Thoracic aorta (tissue), 2 donors: ENCODE measurements at regions not wholly inside any gene's neighbourhood (a gene's known extent, or its start where the extent isn't known, plus 50 kb on each side); places are given as distances from the start of the nearest gene placed in this dataset.

Source experiments
- ATAC-seq: fragments of 150-250 bp; one replicate; pipeline ENCODE4 v1.8.0; 2017; ENCODE audit warnings: low read depth; ENCODE audit not compliant: insufficient number of reproducible peaks, low FRiP score
- DNase-seq: peaks from one replicate; pipeline ENCODE4 v3.0.0-alpha.2; 2020; ENCODE audit warnings: low spot score
- H3K27ac ChIP-seq, 2 donors: fragments of 200-600 bp; sonication (generic); 1 replicate in 1 of 2; 2 replicates in 1 of 2; pipeline ENCODE4 v1.5.1; 2016; ENCODE audit warnings: mild to moderate bottlenecking in 2 of 2, moderate library complexity in 2 of 2
- H3K27me3 ChIP-seq: fragments of 200-600 bp; sonication (generic); replicated peaks from 2 replicates; pipeline ENCODE4 v1.6.0; 2016; ENCODE audit warnings: mild to moderate bottlenecking; ENCODE audit not compliant: insufficient read depth
- H3K36me3 ChIP-seq: fragments of 200-600 bp; sonication (generic); one replicate; pipeline ENCODE4 v1.5.1; 2016
- H3K4me1 ChIP-seq, 2 donors: fragments of 200-600 bp; sonication (generic); 1 replicate in 1 of 2; 2 replicates in 1 of 2; pipeline versions ENCODE4 v1.5.1 to v1.6.0; 2016; ENCODE audit warnings: low read depth in 2 of 2, mild to moderate bottlenecking in 1 of 2; ENCODE audit not compliant: control insufficient read depth in 1 of 2
- H3K4me3 ChIP-seq: fragments of 200-600 bp; sonication (generic); 2 replicates; pipeline ENCODE4 v1.5.1; 2016; ENCODE audit warnings: mild to moderate bottlenecking
- H3K9me3 ChIP-seq: fragments of 200-600 bp; sonication (generic); 2 replicates; pipeline ENCODE4 v1.5.1; 2016
- CTCF ChIP-seq: fragments of 200-600 bp; sonication (generic); IDR thresholded peaks from one replicate; pipeline ENCODE4 v1.5.1; 2019; ENCODE audit warnings: antibody characterized with exemption

- no peak for ATAC-seq
- no peak overlapping the region for H3K27ac ChIP-seq
- no peak for DNase-seq
- no peaks in the 10 kb centered on the region for H3K4me1 ChIP-seq
- H3K36me3 ChIP-seq = no peaks in the 10 kb centered on the region
- no peaks in the 10 kb centered on the region for H3K27me3 ChIP-seq
- H3K9me3 ChIP-seq = no peaks in the 10 kb centered on the region
- no peak overlapping the region for H3K4me3 ChIP-seq
- TF ChIP-seq CTCF = no peak
Observed at GRCh38 chr15:95946241-95946640, 384.3 kb upstream of the NR2F2 start.

GRCh38 chr15:95946926-95947325 lies 383.6 kb upstream of the NR2F2 start:
- TF ChIP-seq CTCF = no peak
- Histone ChIP-seq H3K27me3 (no peaks in the 10 kb centered on the region), H3K27ac (no peak overlapping the region), H3K36me3 (no peaks in the 10 kb centered on the region), H3K4me3 (no peak overlapping the region), H3K4me1 (no peaks in the 10 kb centered on the region), H3K9me3 (no peaks in the 10 kb centered on the region)
- no peak for ATAC-seq
- no peak for DNase-seq

GRCh38 chr15:95948411-95948810 lies 382.1 kb upstream of the NR2F2 start:
- no peak overlapping the region for H3K27ac ChIP-seq
- no peaks in the 10 kb centered on the region for H3K4me1 ChIP-seq
- ATAC-seq (no peak), DNase-seq (no peak)
- H3K36me3 ChIP-seq = no peaks in the 10 kb centered on the region
- H3K27me3 ChIP-seq = no peaks in the 10 kb centered on the region
- no peak overlapping the region for H3K4me3 ChIP-seq
- no peaks in the 10 kb centered on the region for H3K9me3 ChIP-seq
- TF ChIP-seq CTCF = no peak

GRCh38 chr15:95953032-95953431 lies 377.5 kb upstream of the NR2F2 start:
- H3K27ac ChIP-seq = no peak overlapping the region
- no peaks in the 10 kb centered on the region for H3K27me3 ChIP-seq
- H3K9me3 ChIP-seq = peaks cover 3% of the 10 kb centered on the region
- H3K4me3 ChIP-seq = no peak overlapping the region
- no peaks in the 10 kb centered on the region for H3K36me3 ChIP-seq
- H3K4me1 ChIP-seq = no peaks in the 10 kb centered on the region
- DNase-seq (no peak), ATAC-seq (no peak)
- TF ChIP-seq CTCF = no peak

GRCh38 chr15:95957861-95958260 lies 372.6 kb upstream of the NR2F2 start:
- Histone ChIP-seq H3K36me3 (no peaks in the 10 kb centered on the region), H3K4me1 (no peaks in the 10 kb centered on the region), H3K27me3 (no peaks in the 10 kb centered on the region), H3K4me3 (no peak overlapping the region), H3K9me3 (peaks cover 3% of the 10 kb centered on the region), H3K27ac (no peak overlapping the region)
- TF ChIP-seq CTCF = no peak
- DNase-seq (no peak), ATAC-seq (no peak)
